ENCODE measurements at regions not wholly inside any gene's neighbourhood (a gene's known extent, or its start where the extent isn't known, plus 50 kb on each side); places are given as distances from the start of the nearest gene placed in this dataset.

DNA sequence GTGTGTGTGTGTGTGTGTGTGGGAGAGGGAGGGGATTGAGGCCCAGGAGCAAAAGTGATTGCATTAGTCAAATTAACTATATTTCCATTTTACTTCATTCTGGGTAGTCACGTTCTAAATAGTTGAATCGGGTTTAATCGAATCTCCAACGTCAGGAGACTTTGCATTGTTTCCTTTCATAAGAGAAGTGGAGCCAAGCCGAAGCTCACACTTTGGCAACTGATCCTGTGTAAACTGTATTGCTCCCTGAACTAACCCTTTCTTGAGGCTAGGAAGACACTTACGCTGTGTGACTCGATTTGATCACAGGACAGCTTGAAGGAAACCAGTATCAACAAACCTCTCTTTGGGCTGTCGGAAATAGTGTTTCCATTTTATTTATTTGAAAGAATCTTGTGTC lies 363.4 kb upstream of the ATP2B1 start:
- H3K27ac Mint-ChIP-seq = no peak overlapping the region
- DNase-seq = no peak
- H3K4me1 Mint-ChIP-seq (ENCODE audit: low read depth) = peaks cover 18% of the 10 kb centered on the region
- ChIA-PET POLR2A (no interaction called here), CTCF (no interaction called here)
- intact Hi-C loops (cut with micrococcal nuclease) = no loop called here
- H3K4me3 Mint-ChIP-seq = no peak overlapping the region
- peaks cover 5% of the 10 kb centered on the region for H3K27me3 Mint-ChIP-seq
- H3K36me3 Mint-ChIP-seq = no peaks in the 10 kb centered on the region
- H3K9me3 Mint-ChIP-seq = no peaks in the 10 kb centered on the region

DNA sequence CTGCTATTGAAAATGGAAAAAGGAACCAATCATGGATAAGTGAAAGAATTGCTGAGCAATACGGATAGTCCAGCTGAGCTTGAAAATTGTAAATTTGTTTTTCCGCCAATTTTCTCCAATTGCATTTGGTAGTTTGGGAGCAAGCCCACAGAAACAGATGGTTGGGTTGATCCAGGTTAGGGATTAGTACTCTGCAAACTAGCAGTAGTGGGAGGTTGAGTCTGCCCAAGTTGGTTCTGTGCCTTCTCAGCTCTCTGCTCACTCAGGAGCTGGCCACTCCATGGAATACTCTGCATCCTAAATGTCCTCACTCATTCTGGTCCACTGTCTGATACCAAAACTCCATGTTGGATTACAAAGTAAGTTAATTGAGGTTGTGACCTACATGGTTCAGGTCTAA lies 361.1 kb upstream of the ATP2B1 start:
- H3K4me3 Mint-ChIP-seq = no peak overlapping the region
- intact Hi-C loops (cut with micrococcal nuclease) = no loop called here
- H3K27ac Mint-ChIP-seq = no peak overlapping the region
- no peak for DNase-seq
- H3K36me3 Mint-ChIP-seq = no peaks in the 10 kb centered on the region
- peaks cover 3% of the 10 kb centered on the region for H3K4me1 Mint-ChIP-seq (ENCODE audit: low read depth)
- CTCF ChIA-PET = no interaction called here
- POLR2A ChIA-PET = no interaction called here
- peaks cover 5% of the 10 kb centered on the region for H3K27me3 Mint-ChIP-seq
- H3K9me3 Mint-ChIP-seq = no peaks in the 10 kb centered on the region

DNA sequence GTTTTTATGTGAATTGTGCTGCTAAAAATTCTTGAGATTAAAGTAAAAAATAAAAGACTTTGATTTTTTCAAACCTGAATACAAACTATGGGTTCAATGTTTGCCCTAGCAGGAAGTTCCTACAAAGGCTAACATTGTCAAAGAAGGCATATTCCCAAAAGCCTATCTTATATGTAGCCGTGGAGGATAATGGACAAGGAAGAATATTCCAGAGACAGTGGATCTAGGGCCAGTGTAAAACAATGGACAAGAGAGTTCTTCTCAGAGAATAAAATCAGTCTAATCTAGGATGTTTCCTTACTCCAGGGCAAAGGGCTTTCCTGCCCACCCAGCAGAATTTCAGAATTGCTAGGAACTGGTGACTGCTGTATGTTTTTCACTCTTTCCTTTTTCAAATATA lies 359.2 kb upstream of the ATP2B1 start:
- Mint-ChIP-seq H3K9me3 (no peaks in the 10 kb centered on the region), H3K36me3 (no peaks in the 10 kb centered on the region), H3K4me3 (no peak overlapping the region), H3K27me3 (peaks cover 5% of the 10 kb centered on the region), H3K27ac (no peak overlapping the region), H3K4me1 (ENCODE audit: low read depth) (peaks cover 3% of the 10 kb centered on the region)
- ChIA-PET CTCF (no interaction called here), POLR2A (no interaction called here)
- DNase-seq = no peak
- intact Hi-C loops (cut with micrococcal nuclease) = no loop called here

DNA sequence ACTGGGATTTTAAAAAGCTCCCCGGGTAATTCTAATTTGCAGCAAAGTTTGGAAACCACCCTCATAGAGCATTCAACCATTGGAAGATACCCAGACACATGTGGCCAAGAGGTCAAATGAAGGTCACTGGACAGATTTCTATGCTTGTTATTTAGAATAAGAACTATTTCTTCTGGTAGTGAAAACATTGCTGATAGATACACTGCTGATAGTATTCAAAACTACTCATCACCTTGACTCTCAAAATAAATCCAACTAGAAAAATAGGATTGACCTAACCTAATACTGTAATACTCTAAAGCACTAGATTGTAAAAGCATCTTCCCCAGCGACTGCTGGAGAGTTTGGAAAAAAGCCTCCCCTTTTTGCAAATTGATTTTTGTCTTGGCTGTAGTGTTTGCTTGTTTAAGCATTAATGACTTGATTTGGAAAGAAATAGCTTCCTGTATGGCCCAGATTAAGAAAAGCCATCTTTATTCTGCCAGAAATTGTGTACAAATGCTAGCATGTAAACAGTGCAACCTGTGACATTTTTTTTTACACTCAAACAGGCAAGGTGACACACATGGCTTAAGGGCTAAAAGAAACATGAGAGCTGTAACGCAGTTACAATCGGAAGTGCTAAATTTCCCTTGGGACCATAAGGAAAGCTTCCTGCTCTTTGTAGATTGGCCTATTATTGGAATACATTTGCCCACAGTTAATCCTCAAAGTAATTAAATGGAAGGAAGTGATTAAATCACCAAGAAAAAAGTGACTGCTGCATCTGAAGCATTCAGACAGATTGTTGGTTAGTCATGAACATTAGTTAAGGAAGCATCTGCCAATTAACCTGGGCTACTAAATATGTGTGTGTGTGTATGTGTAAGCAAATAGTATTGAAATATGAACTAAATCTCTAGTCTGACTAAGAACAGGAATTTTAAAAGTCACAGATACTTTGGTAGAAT lies 356.5 kb upstream of the ATP2B1 start:
- intact Hi-C loops (cut with micrococcal nuclease) = no loop called here
- CTCF ChIA-PET = no interaction called here
- H3K27me3 Mint-ChIP-seq = no peaks in the 10 kb centered on the region
- no peaks in the 10 kb centered on the region for H3K36me3 Mint-ChIP-seq
- H3K9me3 Mint-ChIP-seq = no peaks in the 10 kb centered on the region
- DNase-seq = no peak
- POLR2A ChIA-PET = no interaction called here
- H3K4me3 Mint-ChIP-seq = no peak overlapping the region
- no peak overlapping the region for H3K27ac Mint-ChIP-seq
- H3K4me1 Mint-ChIP-seq (ENCODE audit: low read depth) = peaks cover 3% of the 10 kb centered on the region

DNA sequence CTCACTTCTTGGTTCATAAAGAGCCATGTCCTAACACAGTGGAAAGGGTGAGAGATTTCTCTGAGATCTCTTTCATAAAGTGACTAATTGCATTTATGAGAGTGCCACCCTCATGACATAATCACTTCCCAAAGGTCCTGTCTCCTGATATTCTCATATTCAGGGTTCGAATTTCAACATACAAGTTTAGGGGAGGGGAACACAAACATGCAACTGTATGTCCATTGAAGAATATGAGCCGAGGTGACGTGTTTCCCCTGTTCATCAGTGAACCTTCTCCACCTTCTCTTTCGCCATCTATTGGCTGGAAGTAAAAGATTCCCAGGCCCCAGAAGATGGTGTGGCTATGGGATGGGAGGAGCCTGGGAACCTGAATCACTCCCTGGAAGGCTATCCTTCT lies 354.2 kb upstream of the ATP2B1 start:
- DNase-seq = no peak
- H3K9me3 Mint-ChIP-seq = no peaks in the 10 kb centered on the region
- H3K27ac Mint-ChIP-seq = no peak overlapping the region
- peaks cover 3% of the 10 kb centered on the region for H3K4me1 Mint-ChIP-seq (ENCODE audit: low read depth)
- POLR2A ChIA-PET = no interaction called here
- intact Hi-C loops (cut with micrococcal nuclease) = no loop called here
- no peaks in the 10 kb centered on the region for H3K36me3 Mint-ChIP-seq
- H3K27me3 Mint-ChIP-seq = no peaks in the 10 kb centered on the region
- H3K4me3 Mint-ChIP-seq = no peak overlapping the region
- CTCF ChIA-PET = no interaction called here

DNA sequence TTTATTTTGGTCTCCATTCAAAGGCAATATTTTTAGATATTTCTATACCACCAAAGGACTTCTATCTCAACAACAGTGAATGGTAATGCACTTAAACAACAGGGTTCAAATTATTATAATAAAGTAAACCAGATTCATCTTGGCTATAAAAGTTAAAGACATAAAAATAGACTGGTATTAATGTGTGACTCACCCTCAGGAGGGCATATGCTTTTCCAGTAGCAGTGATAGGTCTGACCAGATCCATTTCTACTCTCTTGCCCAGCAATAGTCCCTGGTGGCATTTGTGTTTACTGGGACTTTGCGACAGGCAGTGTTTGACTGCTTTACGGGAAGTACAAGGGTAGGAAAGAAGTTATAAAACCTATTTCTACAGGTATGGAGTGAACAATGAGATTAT lies 353.2 kb upstream of the ATP2B1 start:
- CTCF ChIA-PET = no interaction called here
- intact Hi-C loops (cut with micrococcal nuclease) = no loop called here
- Mint-ChIP-seq H3K36me3 (no peaks in the 10 kb centered on the region), H3K4me3 (no peak overlapping the region), H3K27me3 (no peaks in the 10 kb centered on the region), H3K27ac (no peak overlapping the region), H3K9me3 (no peaks in the 10 kb centered on the region), H3K4me1 (ENCODE audit: low read depth) (peaks cover 3% of the 10 kb centered on the region)
- no peak for DNase-seq
- POLR2A ChIA-PET = no interaction called here

DNA sequence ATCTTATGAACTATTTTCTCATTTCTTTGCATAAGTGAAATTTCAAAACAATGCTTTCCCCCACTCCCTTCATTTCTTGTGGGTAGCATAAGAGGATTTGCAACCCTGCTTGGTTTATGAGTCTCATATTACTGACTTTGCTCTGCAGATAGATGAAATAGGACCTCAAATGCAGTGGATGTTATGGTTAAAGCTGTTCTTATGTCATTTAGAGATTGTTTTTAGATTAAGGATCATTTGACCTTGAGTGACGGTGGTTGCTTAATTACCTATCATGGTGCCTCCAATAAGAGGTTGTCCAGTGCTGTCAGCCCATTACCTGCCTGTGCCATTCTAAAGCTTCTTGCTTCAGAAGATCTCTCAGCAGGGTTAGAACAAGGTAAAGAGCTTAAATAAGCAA lies 351.4 kb upstream of the ATP2B1 start:
- Mint-ChIP-seq H3K9me3 (no peaks in the 10 kb centered on the region), H3K4me1 (ENCODE audit: low read depth) (no peaks in the 10 kb centered on the region), H3K4me3 (no peak overlapping the region), H3K36me3 (no peaks in the 10 kb centered on the region), H3K27ac (no peak overlapping the region), H3K27me3 (no peaks in the 10 kb centered on the region)
- ChIA-PET POLR2A (no interaction called here), CTCF (interaction anchor here (1.3 kb wide), 1 partner anchor 517 kb away, joined by 3 read pairs; no protein-coding TSS in a partner anchor)
- intact Hi-C loops (cut with micrococcal nuclease) = no loop called here
- DNase-seq = no peak

DNA sequence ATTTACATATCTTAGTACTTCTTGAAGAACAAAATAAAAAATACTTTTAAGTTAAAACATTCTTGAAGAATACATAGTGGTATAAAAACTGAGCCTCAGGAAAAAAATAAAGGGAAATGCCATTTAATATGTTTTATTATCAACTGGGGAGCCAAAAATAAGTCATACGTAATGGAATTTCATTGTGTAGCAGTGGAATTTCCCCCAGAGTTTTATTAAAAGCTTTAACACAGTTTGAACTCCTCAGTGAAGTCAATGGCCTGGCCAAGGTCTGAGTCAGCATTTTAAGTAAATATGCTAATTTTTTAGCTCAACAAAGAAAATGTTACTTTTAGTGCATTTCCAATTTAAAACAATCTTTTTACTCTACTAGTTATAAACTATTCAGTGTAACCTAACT lies 350.1 kb upstream of the ATP2B1 start:
- H3K4me1 Mint-ChIP-seq (ENCODE audit: low read depth) = no peaks in the 10 kb centered on the region
- no peak for DNase-seq
- H3K36me3 Mint-ChIP-seq = no peaks in the 10 kb centered on the region
- no peaks in the 10 kb centered on the region for H3K27me3 Mint-ChIP-seq
- CTCF ChIA-PET = no interaction called here
- no peaks in the 10 kb centered on the region for H3K9me3 Mint-ChIP-seq
- POLR2A ChIA-PET = no interaction called here
- H3K27ac Mint-ChIP-seq = no peak overlapping the region
- intact Hi-C loops (cut with micrococcal nuclease) = no loop called here
- H3K4me3 Mint-ChIP-seq = no peak overlapping the region

DNA sequence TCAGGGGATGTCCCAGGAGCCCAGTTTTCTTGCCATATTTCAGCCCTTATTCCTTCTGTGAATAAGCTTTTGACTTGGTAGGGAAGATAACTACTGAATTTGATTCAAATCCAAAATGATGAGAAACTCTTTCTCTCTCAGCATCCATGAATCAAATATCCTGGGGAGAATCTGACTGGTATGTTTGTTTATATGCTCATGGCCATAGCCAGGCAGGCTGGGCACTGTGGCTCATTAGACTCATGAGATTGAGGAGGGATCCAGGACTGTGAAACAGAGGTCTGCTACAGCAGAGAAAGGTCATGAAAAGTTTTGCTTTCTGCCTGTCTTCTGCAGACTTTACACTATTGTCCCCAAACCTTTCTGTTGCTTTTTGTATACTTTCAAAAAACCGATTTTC lies 346.4 kb upstream of the ATP2B1 start:
- intact Hi-C loops (cut with micrococcal nuclease) = no loop called here
- H3K27me3 Mint-ChIP-seq = no peaks in the 10 kb centered on the region
- POLR2A ChIA-PET = no interaction called here
- H3K4me1 Mint-ChIP-seq (ENCODE audit: low read depth) = no peaks in the 10 kb centered on the region
- CTCF ChIA-PET = interaction anchor here (0.7 to 1.7 kb wide), 2 partner anchors 22 to 446 kb away, joined by 3 to 4 read pairs; no protein-coding TSS in a partner anchor
- H3K9me3 Mint-ChIP-seq = no peaks in the 10 kb centered on the region
- DNase-seq = no peak
- no peak overlapping the region for H3K27ac Mint-ChIP-seq
- no peak overlapping the region for H3K4me3 Mint-ChIP-seq
- no peaks in the 10 kb centered on the region for H3K36me3 Mint-ChIP-seq

DNA sequence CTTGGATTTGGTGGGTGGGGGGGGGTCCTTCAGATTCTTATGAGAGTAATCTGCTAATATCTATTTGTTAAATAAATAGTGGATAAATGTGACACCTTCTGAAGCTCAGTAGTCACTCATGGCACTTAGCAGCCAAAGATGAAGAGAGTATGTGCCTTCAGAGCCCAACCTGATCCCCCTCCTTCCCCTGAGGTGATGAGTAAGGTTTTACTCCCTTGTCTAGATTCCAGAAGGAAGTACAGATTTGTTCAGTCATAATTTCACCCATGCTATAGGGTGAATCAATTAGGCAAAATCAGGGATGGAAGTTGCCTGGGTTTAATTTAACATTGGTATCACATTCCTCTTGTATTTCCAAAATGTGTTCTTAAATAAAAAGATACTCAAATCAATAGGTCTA lies 340.3 kb upstream of the ATP2B1 start:
- no peaks in the 10 kb centered on the region for H3K27me3 Mint-ChIP-seq
- intact Hi-C loops (cut with micrococcal nuclease) = no loop called here
- H3K4me1 Mint-ChIP-seq (ENCODE audit: low read depth) = peaks cover 2% of the 10 kb centered on the region
- no peaks in the 10 kb centered on the region for H3K36me3 Mint-ChIP-seq
- H3K4me3 Mint-ChIP-seq = no peak overlapping the region
- no peak overlapping the region for H3K27ac Mint-ChIP-seq
- CTCF ChIA-PET = no interaction called here
- peaks cover 2% of the 10 kb centered on the region for H3K9me3 Mint-ChIP-seq
- DNase-seq = no peak
- POLR2A ChIA-PET = no interaction called here

DNA sequence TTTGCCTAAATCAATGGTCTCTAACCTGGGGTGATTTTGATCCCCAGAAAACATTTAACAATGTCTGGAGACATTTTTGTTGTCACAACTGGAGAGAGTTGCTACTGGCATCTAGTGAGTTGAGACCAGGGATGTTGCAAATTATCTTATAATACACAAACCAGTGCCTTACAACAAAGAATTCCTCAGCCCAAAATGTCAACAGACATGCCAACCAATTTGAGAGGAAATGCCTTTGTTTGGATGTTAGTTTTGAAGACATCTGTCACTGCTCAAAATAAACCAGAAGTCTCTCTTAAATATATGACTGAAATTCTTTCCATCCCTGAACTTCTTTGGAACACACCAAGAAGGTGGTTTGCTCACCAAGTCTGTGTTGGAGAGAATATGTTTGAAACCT lies 336.9 kb upstream of the ATP2B1 start:
- Mint-ChIP-seq H3K27me3 (no peaks in the 10 kb centered on the region), H3K4me3 (no peak overlapping the region), H3K36me3 (no peaks in the 10 kb centered on the region), H3K9me3 (peaks cover 2% of the 10 kb centered on the region), H3K27ac (no peak overlapping the region), H3K4me1 (ENCODE audit: low read depth) (peaks cover 9% of the 10 kb centered on the region)
- DNase-seq = no peak
- CTCF ChIA-PET = no interaction called here
- POLR2A ChIA-PET = no interaction called here
- intact Hi-C loops (cut with micrococcal nuclease) = no loop called here

DNA sequence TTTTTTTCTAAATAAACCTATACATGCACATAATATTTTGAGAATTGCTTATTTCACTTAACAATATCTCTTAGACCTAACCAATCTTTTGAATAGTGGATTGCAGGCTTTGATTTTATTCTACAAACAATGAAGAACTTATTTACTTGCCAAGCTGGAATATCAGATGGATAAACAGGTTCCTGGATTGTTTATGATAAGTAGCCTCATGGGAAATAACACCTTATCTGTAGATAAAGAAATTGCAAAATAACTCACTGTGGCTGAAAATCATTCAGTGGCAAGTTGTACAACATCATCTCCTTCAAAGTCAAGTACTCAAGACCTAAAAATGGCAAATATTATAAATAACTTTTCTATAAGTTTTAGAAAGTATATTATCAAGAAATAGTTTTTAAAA lies 335.4 kb upstream of the ATP2B1 start:
- Mint-ChIP-seq H3K9me3 (peaks cover 2% of the 10 kb centered on the region), H3K4me3 (no peak overlapping the region), H3K27me3 (no peaks in the 10 kb centered on the region), H3K36me3 (no peaks in the 10 kb centered on the region), H3K27ac (no peak overlapping the region), H3K4me1 (ENCODE audit: low read depth) (peaks cover 9% of the 10 kb centered on the region)
- no peak for DNase-seq
- ChIA-PET CTCF (interaction anchor here (0.7 kb wide), 1 partner anchor 30 kb away, joined by 4 read pairs; no protein-coding TSS in a partner anchor), POLR2A (interaction anchor here (1.2 kb wide), 1 partner anchor 15 kb away, joined by 3 read pairs; no protein-coding TSS in a partner anchor)
- intact Hi-C loops (cut with micrococcal nuclease) = loop anchor here (5.0 kb wide), 3 partner anchors 33 to 182 kb away; no protein-coding TSS in a partner anchor

All from activated CD4-positive, alpha-beta memory T cell treated with anti-CD3 and anti-CD28 coated beads for 36 hours (primary cell).